SK-N-SH treated with all-trans-retinoic acid at 6 μM for 48 hours (cell line): ENCODE measurements at regions not wholly inside any gene's neighbourhood (a gene's known extent, or its start where the extent isn't known, plus 50 kb on each side); places are given as distances from the start of the nearest gene placed in this dataset.

Source experiments
- ARNTL ChIP-seq: fragments of 450-650 bp; formaldehyde crosslinking; IDR thresholded peaks from 2 replicates; pipeline ENCODE4 v1.5.0; 2020; ENCODE audit warnings: low read depth, mild to moderate bottlenecking, moderate library complexity, borderline replicate concordance
- BACH2 ChIP-seq: fragments of 250-450 bp; sonication (Bioruptor Pico); IDR thresholded peaks from 2 replicates; pipeline ENCODE4 v1.9.0; 2021; ENCODE audit warnings: mild to moderate bottlenecking, borderline replicate concordance
- OSR1 ChIP-seq: fragments of 250-450 bp; sonication (Bioruptor Pico); IDR thresholded peaks from 2 replicates; pipeline ENCODE4 v1.8.0; 2022; ENCODE audit warnings: moderate library complexity, mild to moderate bottlenecking, inconsistent platforms
- RARB ChIP-seq: fragments of 250-450 bp; sonication (Bioruptor Pico); IDR thresholded peaks from 2 replicates; pipeline ENCODE4 v1.8.0; 2021; ENCODE audit warnings: mild to moderate bottlenecking, moderate library complexity
- SNAI2 ChIP-seq: fragments of 250-450 bp; sonication (Bioruptor Pico); IDR thresholded peaks from 2 replicates; pipeline ENCODE4 v1.5.0; 2020; ENCODE audit warnings: mild to moderate bottlenecking, moderate library complexity
- ZFP3 ChIP-seq: fragments of 250-450 bp; sonication (Bioruptor Pico); IDR thresholded peaks from 2 replicates; pipeline ENCODE4 v1.5.0; 2020; ENCODE audit warnings: mild to moderate bottlenecking, moderate library complexity
- ZFP30 ChIP-seq: fragments of 450-650 bp; formaldehyde crosslinking; IDR thresholded peaks from 2 replicates; pipeline ENCODE4 v1.5.0; 2022; ENCODE audit warnings: mild to moderate bottlenecking, moderate library complexity
- ZNF565 ChIP-seq: fragments of 450-650 bp; formaldehyde crosslinking; conservative IDR thresholded peaks from 2 replicates; pipeline ENCODE4 v1.5.0; 2020; ENCODE audit warnings: low read depth, mild to moderate bottlenecking, moderate library complexity
- ZNF8 ChIP-seq: fragments of 450-650 bp; formaldehyde crosslinking; IDR thresholded peaks from 2 replicates; pipeline ENCODE4 v1.5.0; 2020; ENCODE audit warnings: mild to moderate bottlenecking, moderate library complexity
- TF ChIP-seq, protein P1 (sequence below): fragments of 250-450 bp; sonication (Bioruptor Pico); IDR thresholded peaks from 2 replicates; pipeline ENCODE4 v1.5.1; 2020; ENCODE audit warnings: low read depth, mild to moderate bottlenecking, moderate library complexity
- TF ChIP-seq, protein P2 (sequence below): fragments of 250-450 bp; sonication (Bioruptor Pico); IDR thresholded peaks from 2 replicates; pipeline ENCODE4 v1.8.0; 2021; ENCODE audit warnings: low read depth, mild to moderate bottlenecking, moderate library complexity, borderline replicate concordance
- TF ChIP-seq, protein P3 (sequence below): fragments of 250-450 bp; sonication (Bioruptor Pico); IDR thresholded peaks from 2 replicates; pipeline ENCODE4 v1.5.0; 2020; ENCODE audit warnings: mild to moderate bottlenecking, moderate library complexity
- TF ChIP-seq, protein P4 (sequence below): fragments of 250-450 bp; sonication (Bioruptor Pico); IDR thresholded peaks from 2 replicates; pipeline ENCODE4 v1.8.0; 2020; ENCODE audit warnings: mild to moderate bottlenecking, moderate library complexity, borderline replicate concordance

DNA sequence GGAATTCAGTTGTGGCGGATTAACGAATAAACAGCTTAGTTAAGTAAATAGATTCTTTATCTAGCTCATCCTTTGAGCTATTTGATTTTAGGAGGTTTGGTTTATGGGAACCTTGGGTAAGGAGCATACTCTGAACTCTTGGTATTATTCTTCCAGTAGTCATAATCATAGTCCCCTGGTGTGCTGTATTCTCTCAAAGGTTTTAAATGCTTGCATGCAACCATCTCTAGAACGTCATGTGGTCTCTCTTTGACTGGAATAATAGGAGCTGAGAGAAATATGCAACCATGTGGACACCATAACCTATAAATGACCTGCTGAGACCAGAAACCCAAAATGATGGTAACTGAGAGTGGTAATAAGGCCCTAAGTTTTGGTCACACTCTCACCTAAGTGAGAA is 951.6 kb upstream of the MIR17HG start:
- TF ChIP-seq, protein P1, sequence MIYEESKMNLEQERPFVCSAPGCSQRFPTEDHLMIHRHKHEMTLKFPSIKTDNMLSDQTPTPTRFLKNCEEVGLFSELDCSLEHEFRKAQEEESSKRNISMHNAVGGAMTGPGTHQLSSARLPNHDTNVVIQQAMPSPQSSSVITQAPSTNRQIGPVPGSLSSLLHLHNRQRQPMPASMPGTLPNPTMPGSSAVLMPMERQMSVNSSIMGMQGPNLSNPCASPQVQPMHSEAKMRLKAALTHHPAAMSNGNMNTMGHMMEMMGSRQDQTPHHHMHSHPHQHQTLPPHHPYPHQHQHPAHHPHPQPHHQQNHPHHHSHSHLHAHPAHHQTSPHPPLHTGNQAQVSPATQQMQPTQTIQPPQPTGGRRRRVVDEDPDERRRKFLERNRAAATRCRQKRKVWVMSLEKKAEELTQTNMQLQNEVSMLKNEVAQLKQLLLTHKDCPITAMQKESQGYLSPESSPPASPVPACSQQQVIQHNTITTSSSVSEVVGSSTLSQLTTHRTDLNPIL = no peak
- no peak for TF ChIP-seq ZFP3 (CRISPR knock-in tag)
- TF ChIP-seq SNAI2 (CRISPR knock-in tag) = no peak
- TF ChIP-seq, protein P2, sequence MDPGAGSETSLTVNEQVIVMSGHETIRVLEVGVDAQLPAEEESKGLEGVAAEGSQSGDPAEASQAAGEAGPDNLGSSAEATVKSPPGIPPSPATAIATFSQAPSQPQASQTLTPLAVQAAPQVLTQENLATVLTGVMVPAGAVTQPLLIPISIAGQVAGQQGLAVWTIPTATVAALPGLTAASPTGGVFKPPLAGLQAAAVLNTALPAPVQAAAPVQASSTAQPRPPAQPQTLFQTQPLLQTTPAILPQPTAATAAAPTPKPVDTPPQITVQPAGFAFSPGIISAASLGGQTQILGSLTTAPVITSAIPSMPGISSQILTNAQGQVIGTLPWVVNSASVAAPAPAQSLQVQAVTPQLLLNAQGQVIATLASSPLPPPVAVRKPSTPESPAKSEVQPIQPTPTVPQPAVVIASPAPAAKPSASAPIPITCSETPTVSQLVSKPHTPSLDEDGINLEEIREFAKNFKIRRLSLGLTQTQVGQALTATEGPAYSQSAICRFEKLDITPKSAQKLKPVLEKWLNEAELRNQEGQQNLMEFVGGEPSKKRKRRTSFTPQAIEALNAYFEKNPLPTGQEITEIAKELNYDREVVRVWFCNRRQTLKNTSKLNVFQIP (CRISPR knock-in tag) = no peak
- TF ChIP-seq ARNTL (CRISPR knock-in tag) = no peak
- TF ChIP-seq, protein P3, sequence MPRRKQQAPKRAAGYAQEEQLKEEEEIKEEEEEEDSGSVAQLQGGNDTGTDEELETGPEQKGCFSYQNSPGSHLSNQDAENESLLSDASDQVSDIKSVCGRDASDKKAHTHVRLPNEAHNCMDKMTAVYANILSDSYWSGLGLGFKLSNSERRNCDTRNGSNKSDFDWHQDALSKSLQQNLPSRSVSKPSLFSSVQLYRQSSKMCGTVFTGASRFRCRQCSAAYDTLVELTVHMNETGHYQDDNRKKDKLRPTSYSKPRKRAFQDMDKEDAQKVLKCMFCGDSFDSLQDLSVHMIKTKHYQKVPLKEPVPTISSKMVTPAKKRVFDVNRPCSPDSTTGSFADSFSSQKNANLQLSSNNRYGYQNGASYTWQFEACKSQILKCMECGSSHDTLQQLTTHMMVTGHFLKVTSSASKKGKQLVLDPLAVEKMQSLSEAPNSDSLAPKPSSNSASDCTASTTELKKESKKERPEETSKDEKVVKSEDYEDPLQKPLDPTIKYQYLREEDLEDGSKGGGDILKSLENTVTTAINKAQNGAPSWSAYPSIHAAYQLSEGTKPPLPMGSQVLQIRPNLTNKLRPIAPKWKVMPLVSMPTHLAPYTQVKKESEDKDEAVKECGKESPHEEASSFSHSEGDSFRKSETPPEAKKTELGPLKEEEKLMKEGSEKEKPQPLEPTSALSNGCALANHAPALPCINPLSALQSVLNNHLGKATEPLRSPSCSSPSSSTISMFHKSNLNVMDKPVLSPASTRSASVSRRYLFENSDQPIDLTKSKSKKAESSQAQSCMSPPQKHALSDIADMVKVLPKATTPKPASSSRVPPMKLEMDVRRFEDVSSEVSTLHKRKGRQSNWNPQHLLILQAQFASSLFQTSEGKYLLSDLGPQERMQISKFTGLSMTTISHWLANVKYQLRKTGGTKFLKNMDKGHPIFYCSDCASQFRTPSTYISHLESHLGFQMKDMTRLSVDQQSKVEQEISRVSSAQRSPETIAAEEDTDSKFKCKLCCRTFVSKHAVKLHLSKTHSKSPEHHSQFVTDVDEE (CRISPR knock-in tag) = no peak
- TF ChIP-seq ZFP30 (CRISPR knock-in tag) = no peak
- no peak for TF ChIP-seq BACH2 (CRISPR knock-in tag)
- TF ChIP-seq ZNF8 (CRISPR knock-in tag) = no peak
- TF ChIP-seq, protein P4, sequence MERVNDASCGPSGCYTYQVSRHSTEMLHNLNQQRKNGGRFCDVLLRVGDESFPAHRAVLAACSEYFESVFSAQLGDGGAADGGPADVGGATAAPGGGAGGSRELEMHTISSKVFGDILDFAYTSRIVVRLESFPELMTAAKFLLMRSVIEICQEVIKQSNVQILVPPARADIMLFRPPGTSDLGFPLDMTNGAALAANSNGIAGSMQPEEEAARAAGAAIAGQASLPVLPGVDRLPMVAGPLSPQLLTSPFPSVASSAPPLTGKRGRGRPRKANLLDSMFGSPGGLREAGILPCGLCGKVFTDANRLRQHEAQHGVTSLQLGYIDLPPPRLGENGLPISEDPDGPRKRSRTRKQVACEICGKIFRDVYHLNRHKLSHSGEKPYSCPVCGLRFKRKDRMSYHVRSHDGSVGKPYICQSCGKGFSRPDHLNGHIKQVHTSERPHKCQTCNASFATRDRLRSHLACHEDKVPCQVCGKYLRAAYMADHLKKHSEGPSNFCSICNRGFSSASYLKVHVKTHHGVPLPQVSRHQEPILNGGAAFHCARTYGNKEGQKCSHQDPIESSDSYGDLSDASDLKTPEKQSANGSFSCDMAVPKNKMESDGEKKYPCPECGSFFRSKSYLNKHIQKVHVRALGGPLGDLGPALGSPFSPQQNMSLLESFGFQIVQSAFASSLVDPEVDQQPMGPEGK (CRISPR knock-in tag) = no peak
- no peak for TF ChIP-seq RARB (CRISPR knock-in tag)
- TF ChIP-seq ZNF565 = no peak
- no peak for TF ChIP-seq OSR1 (CRISPR knock-in tag)
